B cell (primary cell): ENCODE measurements at regions not wholly inside any gene's neighbourhood (a gene's known extent, or its start where the extent isn't known, plus 50 kb on each side); places are given as distances from the start of the nearest gene placed in this dataset.

Experiments used
- CTCF ChIP-seq: fragments of 200-600 bp; IDR thresholded peaks from one replicate; pipeline ENCODE4 v1.8.0; 2022; ENCODE audit warnings: antibody characterized with exemption, mild to moderate bottlenecking
- EZH2 ChIP-seq: IDR thresholded peaks from 2 replicates; pipeline ENCODE4 v1.6.1; 2012; ENCODE audit warnings: borderline replicate concordance, low read depth, mild to moderate bottlenecking, moderate library complexity, low read length; ENCODE audit not compliant: insufficient read depth, poor library complexity, severe bottlenecking

GRCh38 chr4:57924951-57925350, 814.8 kb upstream of the IGFBP7 start:
- TF ChIP-seq CTCF (no peak), EZH2 (no peak)
